ENCODE measurements at regions not wholly inside any gene's neighbourhood (a gene's known extent, or its start where the extent isn't known, plus 50 kb on each side); places are given as distances from the start of the nearest gene placed in this dataset.
"Not testable (repeated sequence)": the region's sequence is repeated elsewhere in the genome, so short reads cannot be mapped to it uniquely, and the experiment has no call there.

GRCh38 chr13:79187917-79188690 is 218.0 kb downstream of the RBM26 start:
- no peak for DNase-seq

- DNase-seq = no peak
These were observed 220.5 kb downstream of the RBM26 start for GRCh38 chr13:79185580-79185979.

- no peak for DNase-seq
These were observed 222.8 kb downstream of the RBM26 start for GRCh38 chr13:79183231-79183630.

- DNase-seq = not testable (repeated sequence)
These were observed 232.4 kb downstream of the RBM26 start for GRCh38 chr13:79173691-79174090.

- DNase-seq = not testable (repeated sequence)
These were observed 233.1 kb downstream of the RBM26 start for GRCh38 chr13:79172924-79173323.

GRCh38 chr13:79171141-79172061 is 234.7 kb downstream of the RBM26 start:
- no peak for DNase-seq

- no peak for DNase-seq
These were observed 245.2 kb downstream of the RBM26 start for GRCh38 chr13:79160818-79161217.

GRCh38 chr13:79155883-79156282 is 250.2 kb downstream of the RBM26 start:
- DNase-seq = no peak

GRCh38 chr13:79149210-79149609 is 256.8 kb downstream of the RBM26 start:
- no peak for DNase-seq

GRCh38 chr13:79141082-79141481 is 265.0 kb downstream of the RBM26 start:
- DNase-seq = no peak

- no peak for DNase-seq
These were observed 277.9 kb downstream of the RBM26 start for GRCh38 chr13:79128158-79128557.

GRCh38 chr13:79126706-79127105 is 279.3 kb downstream of the RBM26 start:
- no peak for DNase-seq

GRCh38 chr13:79124183-79124582 is 281.9 kb downstream of the RBM26 start:
- no peak for DNase-seq

GRCh38 chr13:79121286-79121685 is 284.8 kb downstream of the RBM26 start:
- DNase-seq = no peak

GRCh38 chr13:79119578-79120107 is 286.4 kb downstream of the RBM26 start:
- DNase-seq = no peak

- DNase-seq = no peak
These were observed 294.0 kb downstream of the RBM26 start for GRCh38 chr13:79112016-79112415.

- DNase-seq = no peak
These were observed 297.0 kb downstream of the RBM26 start for GRCh38 chr13:79108914-79109643.

- DNase-seq = no peak
These were observed 307.5 kb downstream of the RBM26 start for GRCh38 chr13:79098596-79098995.

- no peak for DNase-seq
These were observed 308.9 kb downstream of the RBM26 start for GRCh38 chr13:79097201-79097600.

- no peak for DNase-seq
These were observed 310.0 kb downstream of the RBM26 start for GRCh38 chr13:79096099-79096498.

- no peak for DNase-seq
These were observed 315.4 kb downstream of the RBM26 start for GRCh38 chr13:79090552-79091124.

GRCh38 chr13:79084802-79085424 is 321.1 kb downstream of the RBM26 start:
- DNase-seq = no peak

All from right hindlimb (tissue), 1 donor.